Coronary artery (tissue), 2 donors: ENCODE measurements at regions not wholly inside any gene's neighbourhood (a gene's known extent, or its start where the extent isn't known, plus 50 kb on each side); places are given as distances from the start of the nearest gene placed in this dataset.

Experiments used
- DNase-seq: peaks from one replicate; pipeline ENCODE4 v3.0.0-alpha.2; 2017; ENCODE audit warnings: low spot score
- H3K27ac ChIP-seq, 2 donors: fragments of 200-600 bp; sonication (generic); one replicate each; pipeline ENCODE4 v1.5.1; 2016 to 2019
- H3K4me3 ChIP-seq: fragments of 200-600 bp; sonication (generic); 2 replicates; pipeline ENCODE4 v1.5.1; 2016; ENCODE audit warnings: mild to moderate bottlenecking, moderate library complexity
- CTCF ChIP-seq: fragments of 200-600 bp; sonication (generic); IDR thresholded peaks from one replicate; pipeline ENCODE4 v1.5.1; 2019; ENCODE audit warnings: antibody characterized with exemption

DNA sequence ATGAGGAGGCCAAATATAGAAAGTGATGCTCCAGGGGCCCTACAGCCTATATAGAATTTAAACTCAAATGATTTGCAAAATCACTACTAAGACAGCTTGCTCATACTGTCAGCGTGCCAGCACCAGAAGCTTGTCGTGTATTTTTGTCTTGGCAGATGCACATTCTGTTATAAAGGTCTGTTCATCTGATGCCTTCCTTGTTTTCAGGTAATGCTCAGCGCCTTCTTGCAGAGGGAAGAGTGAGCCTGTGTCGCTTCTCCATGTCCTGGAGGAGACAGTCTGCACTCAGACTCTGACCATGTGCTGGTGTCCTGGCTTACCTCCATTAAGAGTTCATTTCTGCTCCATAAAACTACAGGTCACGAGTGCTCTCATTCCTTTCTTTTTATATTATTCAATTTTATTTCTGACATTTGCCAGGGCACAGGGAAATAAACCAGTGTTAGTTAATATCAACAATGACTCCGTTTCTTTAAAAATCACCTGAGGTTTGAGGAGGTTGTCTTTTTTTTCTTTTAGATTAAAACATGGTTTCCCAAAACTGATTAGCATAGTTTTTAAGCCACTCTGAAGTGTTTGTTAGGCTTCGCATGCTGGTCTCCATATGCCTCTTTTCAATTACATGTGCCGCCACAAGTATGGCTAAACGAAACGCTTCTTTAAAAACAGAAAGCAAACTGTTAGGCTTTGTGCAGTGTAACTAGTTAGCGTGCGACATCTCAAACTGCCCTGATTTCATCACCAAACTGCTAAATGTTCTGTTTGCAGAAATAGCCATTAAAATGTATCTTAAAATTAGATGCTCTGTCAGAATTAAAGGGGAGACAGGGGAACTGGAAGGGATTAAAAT lies 215.2 kb upstream of the GK2 start:
- no peak for DNase-seq
- H3K27ac ChIP-seq: peak overlapping the region; percentile 61 to 78
- TF ChIP-seq CTCF: no peak
- peak overlapping the region; percentile 35 for H3K4me3 ChIP-seq

DNA sequence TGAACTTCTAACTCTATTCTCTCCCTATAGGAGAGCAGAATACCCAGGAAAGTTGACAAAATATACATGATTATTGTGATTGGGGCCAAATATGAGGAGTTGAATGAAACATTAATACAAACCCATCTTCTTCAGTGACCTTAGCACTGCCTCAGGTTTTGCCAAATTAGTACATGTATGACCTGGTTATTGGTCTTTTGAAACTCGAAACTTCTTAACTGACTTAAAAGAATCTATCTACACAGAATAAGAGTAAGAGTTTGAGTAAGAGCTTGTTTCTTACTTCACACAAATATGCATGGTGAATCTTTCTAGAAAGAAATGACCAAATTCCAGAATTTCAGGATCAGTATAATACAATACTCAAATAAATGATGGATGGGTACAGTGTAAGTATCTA lies 213.0 kb upstream of the GK2 start:
- no peak overlapping the region for H3K4me3 ChIP-seq
- TF ChIP-seq CTCF: no peak
- no peak for DNase-seq
- H3K27ac ChIP-seq: peak overlapping the region in 1 of 2 donors; percentile 6

DNA sequence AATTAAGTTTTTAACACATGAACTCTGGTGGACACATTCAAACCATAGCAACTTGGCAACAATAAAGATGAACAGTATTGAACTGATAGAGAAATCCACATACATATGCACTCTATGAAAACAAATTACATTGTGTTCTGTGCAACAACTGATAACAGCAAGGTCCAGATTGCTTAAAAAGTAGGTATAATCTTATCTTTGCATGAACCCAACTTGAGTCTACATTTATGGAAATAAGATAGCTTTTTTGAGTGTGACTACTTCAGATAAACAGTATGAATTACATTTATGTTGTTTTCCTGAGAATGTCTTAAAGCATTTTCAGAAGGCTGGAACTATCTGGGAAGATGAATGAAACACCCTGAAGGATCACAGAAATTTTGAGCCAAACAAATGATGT lies 212.6 kb upstream of the GK2 start:
- no peak overlapping the region for H3K4me3 ChIP-seq
- TF ChIP-seq CTCF: no peak
- peak overlapping the region in 1 of 2 donors; percentile 6 for H3K27ac ChIP-seq
- no peak for DNase-seq

- Histone ChIP-seq H3K27ac (no peak overlapping the region), H3K4me3 (no peak overlapping the region)
- DNase-seq: no peak
- TF ChIP-seq CTCF: no peak
Measured at GRCh38 chr4:79613269-79613935, 205.4 kb upstream of the GK2 start.

- no peak for DNase-seq
- no peak overlapping the region for H3K27ac ChIP-seq
- H3K4me3 ChIP-seq: no peak overlapping the region
- no peak for TF ChIP-seq CTCF
Measured at GRCh38 chr4:79611026-79611425, 203.0 kb upstream of the GK2 start.

- H3K4me3 ChIP-seq: no peak overlapping the region
Measured at GRCh38 chr4:79609817-79610216, 201.8 kb upstream of the GK2 start.

More at GRCh38 chr4:79609817-79610216, 201.8 kb upstream of the GK2 start:
- TF ChIP-seq CTCF: no peak
- no peak for DNase-seq
- H3K27ac ChIP-seq: peak overlapping the region; percentile 19 to 71
